ENCODE measurements at regions not wholly inside any gene's neighbourhood (a gene's known extent, or its start where the extent isn't known, plus 50 kb on each side); places are given as distances from the start of the nearest gene placed in this dataset.

DNA sequence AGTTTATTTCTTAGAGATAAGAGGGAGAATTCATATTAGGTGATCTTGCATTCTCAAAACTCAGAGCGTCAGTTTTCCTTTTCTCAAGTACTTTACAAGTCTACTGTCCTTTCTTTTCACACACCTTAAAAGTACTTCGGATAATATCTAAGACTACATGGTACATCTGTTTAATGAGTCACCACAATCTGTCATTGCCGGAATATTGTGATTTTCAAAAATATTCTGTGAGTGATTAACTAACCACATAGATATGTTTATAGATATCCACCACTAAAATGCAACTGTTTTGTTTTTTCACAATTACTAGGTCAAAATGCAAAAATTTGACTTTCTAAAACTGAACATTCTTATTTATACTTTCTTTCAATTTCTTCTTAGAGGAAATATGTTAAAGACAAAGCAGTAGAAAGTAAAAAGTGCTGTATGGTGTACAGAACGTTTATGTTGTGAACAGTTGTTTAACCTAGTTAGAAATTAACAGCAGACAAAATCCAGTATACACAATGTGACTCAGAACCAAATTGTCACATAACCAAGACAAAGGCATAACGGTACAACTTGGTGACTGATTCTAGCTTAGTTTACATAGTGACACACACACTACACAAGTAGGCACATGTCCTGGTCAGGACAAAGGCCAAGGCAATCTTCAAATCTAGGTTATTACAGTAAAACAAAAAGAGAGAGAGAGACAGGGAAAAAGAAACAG is 482.9 kb downstream of the NAF1 start:
- TF ChIP-seq, protein P1, sequence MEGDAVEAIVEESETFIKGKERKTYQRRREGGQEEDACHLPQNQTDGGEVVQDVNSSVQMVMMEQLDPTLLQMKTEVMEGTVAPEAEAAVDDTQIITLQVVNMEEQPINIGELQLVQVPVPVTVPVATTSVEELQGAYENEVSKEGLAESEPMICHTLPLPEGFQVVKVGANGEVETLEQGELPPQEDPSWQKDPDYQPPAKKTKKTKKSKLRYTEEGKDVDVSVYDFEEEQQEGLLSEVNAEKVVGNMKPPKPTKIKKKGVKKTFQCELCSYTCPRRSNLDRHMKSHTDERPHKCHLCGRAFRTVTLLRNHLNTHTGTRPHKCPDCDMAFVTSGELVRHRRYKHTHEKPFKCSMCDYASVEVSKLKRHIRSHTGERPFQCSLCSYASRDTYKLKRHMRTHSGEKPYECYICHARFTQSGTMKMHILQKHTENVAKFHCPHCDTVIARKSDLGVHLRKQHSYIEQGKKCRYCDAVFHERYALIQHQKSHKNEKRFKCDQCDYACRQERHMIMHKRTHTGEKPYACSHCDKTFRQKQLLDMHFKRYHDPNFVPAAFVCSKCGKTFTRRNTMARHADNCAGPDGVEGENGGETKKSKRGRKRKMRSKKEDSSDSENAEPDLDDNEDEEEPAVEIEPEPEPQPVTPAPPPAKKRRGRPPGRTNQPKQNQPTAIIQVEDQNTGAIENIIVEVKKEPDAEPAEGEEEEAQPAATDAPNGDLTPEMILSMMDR (IDR thresholded peaks at IDR 0.05) = no peak
- TF ChIP-seq POLR2A (IDR thresholded peaks at IDR 0.05) = no peak
- TF ChIP-seq POLR2AphosphoS5 (IDR thresholded peaks at IDR 0.05) = no peak
